H1 (cell line): ENCODE measurements at regions not wholly inside any gene's neighbourhood (a gene's known extent, or its start where the extent isn't known, plus 50 kb on each side); places are given as distances from the start of the nearest gene placed in this dataset.

Source experiments
- CTCF ChIA-PET: fragments of 300-600 bp; sonication (Branson Sonifier 250); formaldehyde crosslinking; loops from one replicate; lab custom pipeline; 2021; ENCODE audit not compliant: partially characterized antibody; lab: Charles Lee
- POLR2A ChIA-PET: fragments of 300-600 bp; sonication (Branson Sonifier 250); formaldehyde crosslinking; loops from one replicate; lab custom pipeline; 2021; ENCODE audit warnings: inconsistent platforms; ENCODE audit not compliant: partially characterized antibody; lab: Charles Lee
- DNase-seq, 2 experiments: peaks; one replicate each; pipeline versions ENCODE4 v3.0.0 to v3.0.0-alpha.2; 2010 to 2022; ENCODE audit warnings: low spot score in 2 of 2, low read depth in 1 of 2, mixed read lengths in 1 of 2
- FAIRE-seq: peaks from 2 replicates; lab custom pipeline; 2011; peaks lifted over from hg19 to GRCh38; lab: Jason Lieb, UNC
- H2AFZ ChIP-seq: 2 replicates; pipeline ENCODE4 v1.8.1; 2012; ENCODE audit warnings: low read length, inconsistent platforms
- H2AK5ac ChIP-seq: 2 replicates; pipeline ENCODE4 v1.6.1; 2013; ENCODE audit warnings: low read depth, low read length
- H2BK120ac ChIP-seq: replicated peaks from 2 replicates; pipeline ENCODE3; 2013; ENCODE audit warnings: low read depth, low read length, inconsistent platforms
- H2BK12ac ChIP-seq: 2 replicates; pipeline ENCODE4 v1.6.1; 2013; ENCODE audit warnings: low read depth, low read length
- H2BK15ac ChIP-seq: 2 replicates; pipeline ENCODE4 v1.6.1; 2013; ENCODE audit warnings: low read length
- H2BK20ac ChIP-seq: 2 replicates; pipeline ENCODE4 v1.6.1; 2013; ENCODE audit warnings: low read length
- H2BK5ac ChIP-seq: 2 replicates; pipeline ENCODE4 v1.6.1; 2013; ENCODE audit warnings: low read depth, low read length
- H3K14ac ChIP-seq: 2 replicates; pipeline ENCODE4 v1.6.1; 2013; ENCODE audit warnings: inconsistent platforms; ENCODE audit not compliant: insufficient read length
- H3K18ac ChIP-seq: 2 replicates; pipeline ENCODE4 v1.6.1; 2013; ENCODE audit warnings: low read length; ENCODE audit errors: extremely low read depth
- H3K23ac ChIP-seq: 2 replicates; pipeline ENCODE4 v1.6.1; 2013; ENCODE audit warnings: inconsistent platforms; ENCODE audit not compliant: insufficient read length
- H3K23me2 ChIP-seq: 2 replicates; pipeline ENCODE4 v1.6.1; 2013; ENCODE audit warnings: low read depth, low read length
- H3K27ac ChIP-seq: 2 replicates; pipeline ENCODE4 v1.6.1; 2011; ENCODE audit warnings: low read depth, low read length, inconsistent platforms
- H3K27me3 ChIP-seq, 4 experiments: replicated peaks in 1 of 4; 1 replicate in 1 of 4; 2 replicates in 3 of 4; pipeline versions ENCODE4 v1.6.1 to v1.8.1; 2011 to 2013; ENCODE audit warnings: low read length in 3 of 4, mild to moderate bottlenecking in 3 of 4, inconsistent platforms in 2 of 4, mixed read lengths in 2 of 4, moderate library complexity in 1 of 4; ENCODE audit not compliant: control insufficient read depth in 3 of 4, insufficient read depth in 3 of 4; ENCODE audit errors: extremely low read depth in 1 of 4
- H3K36me3 ChIP-seq, 4 experiments: 2 replicates each; pipeline versions ENCODE4 v1.6.1 to v1.8.1; 2011 to 2013; ENCODE audit warnings: mild to moderate bottlenecking in 4 of 4, low read length in 3 of 4, moderate library complexity in 2 of 4, control low read depth in 1 of 4, inconsistent platforms in 1 of 4; ENCODE audit not compliant: insufficient read depth in 4 of 4, control insufficient read depth in 2 of 4
- H3K4ac ChIP-seq: replicated peaks from 2 replicates; pipeline ENCODE3; 2013; ENCODE audit warnings: low read length, low read depth, mixed read lengths, inconsistent platforms; ENCODE audit not compliant: insufficient read length
- H3K4me1 ChIP-seq, 4 experiments: replicated peaks in 1 of 4; 1 replicate in 1 of 4; 2 replicates in 3 of 4; pipeline versions ENCODE4 v1.6.1 to v1.8.1; 2011 to 2013; ENCODE audit warnings: low read length in 3 of 4, inconsistent platforms in 2 of 4, mixed read lengths in 1 of 4; ENCODE audit not compliant: insufficient read depth in 4 of 4, control insufficient read depth in 3 of 4
- H3K4me2 ChIP-seq, 2 experiments: 2 replicates each; pipeline versions ENCODE4 v1.6.1 to v1.8.1; 2011 to 2013; ENCODE audit warnings: low read depth in 2 of 2, low read length in 2 of 2, control low read depth in 1 of 2, inconsistent platforms in 1 of 2, mild to moderate bottlenecking in 1 of 2; ENCODE audit not compliant: insufficient read depth in 1 of 2
- H3K4me3 ChIP-seq, 4 experiments: fragments of 200-600, 300-600 bp in 1 of 4; sonication (generic), shearing (Covaris generic), sonication (Bioruptor Twin) in 1 of 4; 2 replicates each; pipeline versions ENCODE4 v1.5.1 to v1.8.1; 2011 to 2016; ENCODE audit warnings: low read length in 4 of 4, low read depth in 3 of 4, control low read depth in 2 of 4, inconsistent platforms in 2 of 4, mild to moderate bottlenecking in 2 of 4, mixed read lengths in 1 of 4, moderate library complexity in 1 of 4; ENCODE audit not compliant: insufficient read depth in 2 of 4; ENCODE audit errors: extremely low read depth in 1 of 4
- H3K56ac ChIP-seq: replicated peaks from 2 replicates; pipeline ENCODE3; 2013; ENCODE audit warnings: low read depth, mild to moderate bottlenecking, mixed read lengths, low read length, inconsistent platforms; ENCODE audit not compliant: insufficient read length
- H3K79me1 ChIP-seq: 2 replicates; pipeline ENCODE4 v1.6.1; 2013; ENCODE audit warnings: low read depth, low read length, control low read depth
- H3K79me2 ChIP-seq, 2 experiments: 2 replicates each; pipeline versions ENCODE4 v1.6.1 to v1.8.1; 2012 to 2013; ENCODE audit warnings: low read length in 2 of 2, mild to moderate bottlenecking in 2 of 2, inconsistent platforms in 1 of 2; ENCODE audit not compliant: insufficient read depth in 2 of 2, control insufficient read depth in 1 of 2
- H3K9ac ChIP-seq, 4 experiments: replicated peaks in 1 of 4; 1 replicate in 1 of 4; 2 replicates in 3 of 4; pipeline versions ENCODE4 v1.6.1 to v1.8.1; 2011 to 2013; ENCODE audit warnings: low read depth in 3 of 4, low read length in 3 of 4, control low read depth in 2 of 4, mild to moderate bottlenecking in 2 of 4, moderate library complexity in 2 of 4, inconsistent platforms in 1 of 4; ENCODE audit errors: extremely low read depth in 1 of 4
- H3K9me3 ChIP-seq, 2 experiments: 2 replicates each; pipeline versions ENCODE4 v1.6.1 to v1.8.1; 2012 to 2013; ENCODE audit warnings: mild to moderate bottlenecking in 2 of 2, moderate library complexity in 2 of 2, control low read depth in 1 of 2, inconsistent platforms in 1 of 2, low read depth in 1 of 2, low read length in 1 of 2, mixed read lengths in 1 of 2; ENCODE audit not compliant: insufficient read depth in 2 of 2
- H4K20me1 ChIP-seq, 2 experiments: replicated peaks in 1 of 2; 2 replicates each; pipeline versions ENCODE3 to v1.8.1; 2011 to 2013; ENCODE audit warnings: inconsistent platforms in 2 of 2, low read length in 2 of 2, mild to moderate bottlenecking in 1 of 2; ENCODE audit not compliant: insufficient read depth in 2 of 2, control insufficient read depth in 1 of 2
- H4K5ac ChIP-seq: 2 replicates; pipeline ENCODE4 v1.6.1; 2013; ENCODE audit warnings: low read length, low read depth, mixed read lengths, inconsistent platforms; ENCODE audit not compliant: insufficient read length
- H4K8ac ChIP-seq: 2 replicates; pipeline ENCODE4 v1.8.0; 2013; ENCODE audit warnings: mild to moderate bottlenecking, moderate library complexity, low read length, inconsistent platforms; ENCODE audit not compliant: insufficient read depth; ENCODE audit errors: extremely low read depth
- H4K91ac ChIP-seq: replicated peaks from 2 replicates; pipeline ENCODE3; 2013; ENCODE audit warnings: low read length, mixed read lengths, inconsistent platforms; ENCODE audit not compliant: insufficient read length
- BACH1 ChIP-seq: IDR thresholded peaks from 2 replicates; pipeline ENCODE4 v1.6.1; 2012; ENCODE audit warnings: low read length, improper control_type of control experiment
- CHD2 ChIP-seq: IDR thresholded peaks from 2 replicates; pipeline ENCODE4 v1.6.1; 2012; ENCODE audit warnings: low read length, improper control_type of control experiment
- CTCF ChIP-seq, 3 experiments: IDR thresholded peaks; 1 replicate in 2 of 3; 2 replicates in 1 of 3; pipeline versions ENCODE4 v1.5.1 to v1.6.1; 2011; ENCODE audit warnings: low read length in 3 of 3, mild to moderate bottlenecking in 3 of 3, inconsistent platforms in 2 of 3, low read depth in 1 of 3, moderate library complexity in 1 of 3; ENCODE audit not compliant: insufficient read depth in 1 of 3; ENCODE audit errors: control extremely low read depth in 1 of 3
- GABPA ChIP-seq: IDR thresholded peaks from 2 replicates; pipeline ENCODE4 v1.6.1; 2011; ENCODE audit warnings: mild to moderate bottlenecking, low read length, moderate library complexity, borderline replicate concordance; ENCODE audit not compliant: insufficient read depth
- KDM5A ChIP-seq: fragments of 200-600 bp; IDR thresholded peaks from 2 replicates; pipeline ENCODE4 v1.7.1; 2012; ENCODE audit warnings: mild to moderate bottlenecking, low read length, inconsistent platforms, mixed read lengths
- SIX5 ChIP-seq: IDR thresholded peaks from 2 replicates; pipeline ENCODE4 v1.6.1; 2011; ENCODE audit warnings: mild to moderate bottlenecking, low read depth, low read length
- SRF ChIP-seq: IDR thresholded peaks from 2 replicates; pipeline ENCODE4 v1.6.1; 2011; ENCODE audit warnings: mild to moderate bottlenecking, low read depth, low read length, moderate library complexity
- SUZ12 ChIP-seq: fragments of 200-600 bp; sonication (generic); IDR thresholded peaks from 2 replicates; pipeline ENCODE4 v1.6.1; 2012; ENCODE audit warnings: mild to moderate bottlenecking, inconsistent platforms, low read length, moderate library complexity, mixed read lengths
- TAF1 ChIP-seq: IDR thresholded peaks from 2 replicates; pipeline ENCODE4 v1.6.1; 2011; ENCODE audit warnings: mild to moderate bottlenecking, low read depth, low read length
- TAF7 ChIP-seq: optimal IDR thresholded peaks from 2 replicates; pipeline ENCODE3; 2011; ENCODE audit warnings: low read depth, mild to moderate bottlenecking, inconsistent platforms, low read length, moderate library complexity, borderline replicate concordance
- WGBS, 2 experiments: shearing (Covaris generic) in 1 of 2; methylation state at CpG; one replicate each; pipeline versions ENCODE4 v1.1.6 to v1.1.7; 2013 to 2015; ENCODE audit warnings: low lambda C conversion rate in 2 of 2, mixed read lengths in 2 of 2, inconsistent platforms in 1 of 2, low coverage in 1 of 2, missing lambda C conversion rate in 1 of 2; ENCODE audit not compliant: insufficient replicate concordance in 2 of 2, insufficient coverage in 1 of 2, insufficient read length in 1 of 2; ENCODE audit errors: extremely low coverage in 1 of 2, missing lambda C conversion rate in 1 of 2; 5-methylcytosine and 5-hydroxymethylcytosine counted together
- TF ChIP-seq, protein P1 (sequence below): IDR thresholded peaks from 2 replicates; pipeline ENCODE4 v1.6.1; 2011; ENCODE audit warnings: low read length, improper control_type of control experiment

GRCh38 chr1:187871177-187871845, 1042.6 kb downstream of the PLA2G4A start:
- no peak overlapping the region for H2BK120ac ChIP-seq
- no peak overlapping the region for H2AFZ ChIP-seq
- no peaks in the 10 kb centered on the region for H3K79me2 ChIP-seq
- H4K91ac ChIP-seq, result no peak overlapping the region
- H3K79me1 ChIP-seq, result no peaks in the 10 kb centered on the region
- no peak overlapping the region for H4K5ac ChIP-seq
- H3K9ac ChIP-seq, result no peak overlapping the region
- no peaks in the 10 kb centered on the region for H3K23me2 ChIP-seq
- H2BK20ac ChIP-seq, result no peak overlapping the region
- FAIRE-seq, result no peak
- no peak overlapping the region for H2BK12ac ChIP-seq
- 48% methylated on average over 2 of the region's 2 CpGs; no CpG with 5 or more reads in 1 of the 2 experiments for WGBS, 2 experiments
- no peak overlapping the region for H3K27ac ChIP-seq
- no peaks in the 10 kb centered on the region for H3K9me3 ChIP-seq
- H2BK15ac ChIP-seq, result no peak overlapping the region
- H3K18ac ChIP-seq, result no peak overlapping the region
- H2AK5ac ChIP-seq, result no peak overlapping the region
- no peak overlapping the region for H3K4me2 ChIP-seq
- no peak overlapping the region for H3K14ac ChIP-seq
- H3K23ac ChIP-seq, result no peak overlapping the region
- no peak overlapping the region for H2BK5ac ChIP-seq
- no peak overlapping the region for H3K4ac ChIP-seq
- no peak overlapping the region for H3K56ac ChIP-seq
- ChIA-PET CTCF (no interaction called here), POLR2A (no interaction called here)
- no peaks in the 10 kb centered on the region for H3K27me3 ChIP-seq
- no peak for DNase-seq
- H4K20me1 ChIP-seq, result no peaks in the 10 kb centered on the region
- no peaks in the 10 kb centered on the region for H3K4me1 ChIP-seq
- no peak overlapping the region for H4K8ac ChIP-seq
- H3K4me3 ChIP-seq, result no peak overlapping the region
- no peaks in the 10 kb centered on the region for H3K36me3 ChIP-seq
- TF ChIP-seq CTCF (IDR thresholded peaks at IDR 0.05; ENCODE audit: control extremely low read depth in 1 of 3, insufficient read depth in 1 of 3, low read depth in 1 of 3, low read length in 3 of 3) (no peak), GABPA (no peak), TAF7 (no peak), BACH1 (no peak), SRF (no peak), SUZ12 (no peak), KDM5A (no peak), CHD2 (no peak), SIX5 (no peak), TAF1 (no peak)
- TF ChIP-seq, protein P1, sequence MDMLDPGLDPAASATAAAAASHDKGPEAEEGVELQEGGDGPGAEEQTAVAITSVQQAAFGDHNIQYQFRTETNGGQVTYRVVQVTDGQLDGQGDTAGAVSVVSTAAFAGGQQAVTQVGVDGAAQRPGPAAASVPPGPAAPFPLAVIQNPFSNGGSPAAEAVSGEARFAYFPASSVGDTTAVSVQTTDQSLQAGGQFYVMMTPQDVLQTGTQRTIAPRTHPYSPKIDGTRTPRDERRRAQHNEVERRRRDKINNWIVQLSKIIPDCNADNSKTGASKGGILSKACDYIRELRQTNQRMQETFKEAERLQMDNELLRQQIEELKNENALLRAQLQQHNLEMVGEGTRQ, result no peak
